Retinal pigment epithelial cell (primary cell): ENCODE measurements at regions not wholly inside any gene's neighbourhood (a gene's known extent, or its start where the extent isn't known, plus 50 kb on each side); places are given as distances from the start of the nearest gene placed in this dataset.

Experiments
- DNase-seq: peaks from one replicate; pipeline ENCODE4 v3.0.0-alpha.2; 2010; ENCODE audit warnings: low read depth
- H3K4me3 ChIP-seq: 2 replicates; pipeline ENCODE4 v1.5.1; 2011; ENCODE audit warnings: mild to moderate bottlenecking, low read length, control low read depth, moderate library complexity
- TF ChIP-seq, protein P1 (sequence below): conservative IDR thresholded peaks from 2 replicates; pipeline ENCODE4 v1.5.1; 2011; ENCODE audit warnings: low read depth, low read length, control low read depth, inconsistent platforms

- TF ChIP-seq, protein P1, sequence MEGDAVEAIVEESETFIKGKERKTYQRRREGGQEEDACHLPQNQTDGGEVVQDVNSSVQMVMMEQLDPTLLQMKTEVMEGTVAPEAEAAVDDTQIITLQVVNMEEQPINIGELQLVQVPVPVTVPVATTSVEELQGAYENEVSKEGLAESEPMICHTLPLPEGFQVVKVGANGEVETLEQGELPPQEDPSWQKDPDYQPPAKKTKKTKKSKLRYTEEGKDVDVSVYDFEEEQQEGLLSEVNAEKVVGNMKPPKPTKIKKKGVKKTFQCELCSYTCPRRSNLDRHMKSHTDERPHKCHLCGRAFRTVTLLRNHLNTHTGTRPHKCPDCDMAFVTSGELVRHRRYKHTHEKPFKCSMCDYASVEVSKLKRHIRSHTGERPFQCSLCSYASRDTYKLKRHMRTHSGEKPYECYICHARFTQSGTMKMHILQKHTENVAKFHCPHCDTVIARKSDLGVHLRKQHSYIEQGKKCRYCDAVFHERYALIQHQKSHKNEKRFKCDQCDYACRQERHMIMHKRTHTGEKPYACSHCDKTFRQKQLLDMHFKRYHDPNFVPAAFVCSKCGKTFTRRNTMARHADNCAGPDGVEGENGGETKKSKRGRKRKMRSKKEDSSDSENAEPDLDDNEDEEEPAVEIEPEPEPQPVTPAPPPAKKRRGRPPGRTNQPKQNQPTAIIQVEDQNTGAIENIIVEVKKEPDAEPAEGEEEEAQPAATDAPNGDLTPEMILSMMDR: no peak
- H3K4me3 ChIP-seq: no peak overlapping the region
- DNase-seq: no peak
Observed at GRCh38 chr13:63605962-63606361, 2190.3 kb upstream of the PCDH20 start.

DNA sequence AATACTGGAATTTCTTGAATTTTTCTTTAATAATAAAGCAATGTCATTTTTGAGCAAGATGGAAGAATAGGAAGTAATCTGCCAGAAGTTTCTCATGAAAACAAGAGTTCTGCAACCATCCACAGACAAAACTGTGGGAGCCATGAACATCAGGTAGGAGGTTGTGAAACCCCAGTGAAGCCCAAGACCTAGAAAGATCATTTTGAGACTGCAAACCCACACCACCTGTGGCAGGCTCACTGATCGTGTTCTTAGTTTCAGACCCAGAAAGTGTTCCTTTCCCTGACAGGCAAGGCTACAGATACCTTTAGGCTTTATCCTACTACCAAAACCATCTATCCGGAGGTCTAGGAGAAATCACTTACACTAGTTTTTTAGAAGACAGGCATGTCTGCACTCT, 2189.8 kb upstream of the PCDH20 start:
- no peak overlapping the region for H3K4me3 ChIP-seq
- TF ChIP-seq, protein P1: no peak
- DNase-seq: no peak

GRCh38 chr13:63595811-63596210, 2180.2 kb upstream of the PCDH20 start:
- TF ChIP-seq, protein P1: no peak
- H3K4me3 ChIP-seq: no peak overlapping the region
- DNase-seq: no peak

DNA sequence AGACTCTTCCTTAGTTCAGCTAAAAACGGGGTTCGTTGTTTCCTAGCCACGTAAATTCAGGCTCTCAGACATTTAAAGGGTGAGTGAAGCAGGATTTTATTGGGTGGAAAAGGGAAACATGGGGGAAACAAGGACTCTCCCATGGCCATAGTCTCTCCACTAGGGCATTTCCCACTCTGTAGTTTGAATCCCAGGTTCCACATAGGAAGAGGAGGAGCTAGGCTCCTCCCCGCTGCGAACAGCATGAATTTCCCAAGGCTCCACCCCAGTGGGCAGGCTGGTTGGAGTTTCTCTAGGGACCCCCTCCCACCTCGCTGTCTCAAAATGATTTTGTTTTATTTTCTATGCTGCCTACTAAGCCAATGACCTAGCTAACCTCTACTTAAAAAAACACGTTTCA, 2170.8 kb upstream of the PCDH20 start:
- no peak for DNase-seq
- no peak overlapping the region for H3K4me3 ChIP-seq
- TF ChIP-seq, protein P1: no peak

DNA sequence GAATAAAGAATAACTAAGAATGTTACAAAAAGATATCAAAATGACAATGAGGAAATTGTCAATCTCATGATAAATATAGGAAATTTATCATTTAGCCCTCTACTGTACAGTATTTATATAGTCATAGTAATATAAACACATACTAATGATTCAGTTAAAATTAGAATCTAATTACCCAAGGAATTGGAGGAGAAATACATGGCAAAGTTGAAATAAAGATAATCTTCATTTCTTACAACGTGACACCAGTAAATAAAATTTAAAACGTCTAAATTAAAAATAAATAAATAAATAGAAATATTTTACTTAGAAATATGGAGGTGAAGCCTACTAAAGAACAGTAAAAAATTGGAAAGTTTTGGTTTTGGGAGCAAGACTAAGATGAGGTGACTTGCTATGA, 2163.1 kb upstream of the PCDH20 start:
- TF ChIP-seq, protein P1: no peak
- no peak for DNase-seq
- no peak overlapping the region for H3K4me3 ChIP-seq

- no peak overlapping the region for H3K4me3 ChIP-seq
- TF ChIP-seq, protein P1: no peak
- DNase-seq: no peak
Observed at GRCh38 chr13:63567031-63567430, 2151.4 kb upstream of the PCDH20 start.

DNA sequence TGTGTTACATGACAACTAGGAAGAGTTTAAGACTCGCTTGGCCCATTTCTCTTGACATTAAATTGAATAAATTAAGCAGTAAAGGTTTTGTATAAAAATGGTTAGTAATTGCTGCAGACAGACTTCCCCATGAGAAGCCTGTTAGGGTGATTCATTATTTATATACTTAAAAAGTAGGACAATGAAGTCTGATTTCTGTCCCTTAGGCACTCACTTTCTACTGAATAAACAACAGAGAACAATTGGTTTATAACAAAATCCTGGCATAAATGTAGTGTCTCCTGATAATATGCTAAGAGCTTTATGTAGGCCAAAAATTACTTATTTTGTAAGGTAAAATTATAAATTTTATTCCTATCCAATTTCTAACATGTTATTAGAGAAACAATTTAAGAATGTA, 2138.5 kb upstream of the PCDH20 start:
- TF ChIP-seq, protein P1: no peak
- H3K4me3 ChIP-seq: no peak overlapping the region
- no peak for DNase-seq
